H7 (cell line): ENCODE measurements at regions not wholly inside any gene's neighbourhood (a gene's known extent, or its start where the extent isn't known, plus 50 kb on each side); places are given as distances from the start of the nearest gene placed in this dataset.
"Not testable (repeated sequence)": the region's sequence is repeated elsewhere in the genome, so short reads cannot be mapped to it uniquely, and the experiment has no call there.

Experiments
- DNase-seq: peaks from one replicate; pipeline ENCODE4 v3.0.0; 2012
- H3K27me3 ChIP-seq: 2 replicates; pipeline ENCODE4 v1.6.0; 2011; ENCODE audit warnings: mild to moderate bottlenecking, low read length; ENCODE audit not compliant: control insufficient read depth, insufficient read depth
- H3K36me3 ChIP-seq: replicated peaks from 2 replicates; pipeline ENCODE4 v1.5.1; 2011; ENCODE audit warnings: low read length; ENCODE audit not compliant: control insufficient read depth, insufficient read depth
- H3K4me3 ChIP-seq: 2 replicates; pipeline ENCODE4 v1.5.1; 2011; ENCODE audit warnings: low read depth, mild to moderate bottlenecking, control low read depth, low read length, moderate library complexity; ENCODE audit not compliant: insufficient read depth

DNA sequence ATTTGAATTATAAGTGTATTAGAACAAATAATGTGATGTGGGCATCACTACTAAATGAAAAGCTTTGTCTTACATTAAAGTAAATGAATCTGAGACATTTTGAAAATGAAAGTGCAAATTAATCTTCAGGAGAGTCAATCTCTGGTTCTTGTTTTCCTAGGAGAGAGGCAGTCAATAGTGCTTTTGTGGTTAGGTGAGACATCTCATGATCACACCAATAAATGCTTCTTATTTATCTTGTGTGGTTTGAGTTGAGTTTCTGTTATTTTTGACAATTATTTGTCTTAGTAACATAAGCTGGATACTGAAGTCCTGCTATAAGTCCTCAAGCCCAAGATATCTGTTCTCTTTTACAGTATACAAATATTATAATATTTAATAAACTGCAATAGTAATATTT is 1378.0 kb upstream of the PCDH9 start:
- no peaks in the 10 kb centered on the region for H3K36me3 ChIP-seq
- no peak overlapping the region for H3K4me3 ChIP-seq
- DNase-seq = no peak
- H3K27me3 ChIP-seq = no peaks in the 10 kb centered on the region

DNA sequence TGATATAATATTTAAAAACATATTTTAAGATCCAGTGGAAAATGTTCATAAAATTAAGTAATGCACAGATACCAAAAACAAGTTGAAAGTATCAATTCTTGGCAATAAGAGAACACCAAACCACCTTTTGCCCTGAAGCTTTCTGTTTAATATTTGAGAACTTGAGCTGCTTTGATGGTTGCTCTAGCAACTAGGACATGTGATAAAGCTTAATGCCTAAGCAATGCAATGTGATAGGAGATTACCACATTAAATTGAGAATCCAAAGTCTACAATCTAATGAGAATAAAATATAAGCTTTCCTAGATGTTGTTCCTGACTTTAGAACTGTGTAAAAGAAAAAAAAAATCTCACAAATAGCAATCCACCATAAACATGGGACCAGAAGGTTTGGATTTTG is 1367.5 kb upstream of the PCDH9 start:
- DNase-seq = no peak
- no peak overlapping the region for H3K4me3 ChIP-seq

DNA sequence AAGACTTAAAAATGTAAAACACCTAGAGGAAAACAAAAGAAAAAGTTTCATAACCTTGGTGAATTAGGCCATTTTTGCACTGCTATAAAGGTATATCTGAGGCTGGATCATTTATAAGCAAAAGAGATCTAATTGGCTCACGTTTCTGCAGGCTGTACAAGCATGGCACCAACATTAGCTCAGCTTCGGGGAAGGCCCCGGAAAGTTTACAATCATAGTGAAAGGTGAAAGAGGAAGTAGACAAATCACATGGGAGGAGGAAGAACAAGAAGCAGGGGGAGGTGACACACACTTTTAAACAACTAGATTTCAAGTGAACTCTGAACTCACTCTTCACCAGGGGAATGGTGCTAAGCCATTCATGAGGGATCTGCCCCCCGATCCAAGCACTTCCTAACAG is 1358.5 kb upstream of the PCDH9 start:
- no peaks in the 10 kb centered on the region for H3K27me3 ChIP-seq
- H3K4me3 ChIP-seq = no peak overlapping the region
- DNase-seq = no peak
- H3K36me3 ChIP-seq = no peaks in the 10 kb centered on the region

More for the DNA sequence above, 1367.5 kb upstream of the PCDH9 start:
- H3K36me3 ChIP-seq = no peaks in the 10 kb centered on the region
- no peaks in the 10 kb centered on the region for H3K27me3 ChIP-seq

DNA sequence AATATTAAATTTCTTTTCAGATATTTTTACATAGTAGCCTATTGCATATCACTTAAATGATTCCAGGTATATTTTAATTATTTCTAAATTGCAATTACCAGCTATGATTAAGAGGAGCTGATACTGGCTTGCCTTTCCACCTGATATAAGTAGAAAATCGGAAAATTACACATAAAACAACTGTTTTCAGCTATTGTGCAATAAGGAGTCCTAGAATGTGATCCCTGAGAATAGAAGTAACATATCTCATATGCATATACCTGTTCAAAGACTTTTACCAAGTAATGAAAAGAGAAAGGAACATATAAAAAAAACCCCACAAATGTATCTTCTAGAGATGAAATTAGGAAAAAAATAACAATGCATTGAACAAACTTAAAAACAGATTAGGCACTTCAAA is 1354.6 kb upstream of the PCDH9 start:
- H3K27me3 ChIP-seq = no peaks in the 10 kb centered on the region
- DNase-seq = no peak
- H3K36me3 ChIP-seq = no peaks in the 10 kb centered on the region
- H3K4me3 ChIP-seq = no peak overlapping the region

DNA sequence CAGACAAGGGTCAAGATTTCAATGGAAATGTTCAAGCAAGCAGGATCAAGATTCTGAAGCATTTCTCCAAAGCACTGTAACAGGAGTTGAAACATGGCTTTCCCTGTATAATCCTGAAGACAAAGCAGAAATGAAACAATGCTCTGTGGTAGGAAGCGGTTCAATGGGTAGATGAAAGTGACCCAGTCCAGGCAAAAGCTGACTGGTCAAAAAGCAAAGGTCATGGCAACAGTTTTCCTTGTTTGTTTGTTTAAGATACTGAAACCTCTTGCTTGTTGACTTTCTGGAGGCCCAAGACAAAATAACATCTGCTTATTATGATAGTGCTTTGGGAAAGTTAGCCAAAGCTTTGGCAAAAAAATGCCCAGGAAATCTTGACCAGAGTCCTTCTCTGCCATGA is 1343.9 kb upstream of the PCDH9 start:
- H3K4me3 ChIP-seq = no peak overlapping the region
- no peaks in the 10 kb centered on the region for H3K36me3 ChIP-seq
- no peak for DNase-seq
- no peaks in the 10 kb centered on the region for H3K27me3 ChIP-seq

DNA sequence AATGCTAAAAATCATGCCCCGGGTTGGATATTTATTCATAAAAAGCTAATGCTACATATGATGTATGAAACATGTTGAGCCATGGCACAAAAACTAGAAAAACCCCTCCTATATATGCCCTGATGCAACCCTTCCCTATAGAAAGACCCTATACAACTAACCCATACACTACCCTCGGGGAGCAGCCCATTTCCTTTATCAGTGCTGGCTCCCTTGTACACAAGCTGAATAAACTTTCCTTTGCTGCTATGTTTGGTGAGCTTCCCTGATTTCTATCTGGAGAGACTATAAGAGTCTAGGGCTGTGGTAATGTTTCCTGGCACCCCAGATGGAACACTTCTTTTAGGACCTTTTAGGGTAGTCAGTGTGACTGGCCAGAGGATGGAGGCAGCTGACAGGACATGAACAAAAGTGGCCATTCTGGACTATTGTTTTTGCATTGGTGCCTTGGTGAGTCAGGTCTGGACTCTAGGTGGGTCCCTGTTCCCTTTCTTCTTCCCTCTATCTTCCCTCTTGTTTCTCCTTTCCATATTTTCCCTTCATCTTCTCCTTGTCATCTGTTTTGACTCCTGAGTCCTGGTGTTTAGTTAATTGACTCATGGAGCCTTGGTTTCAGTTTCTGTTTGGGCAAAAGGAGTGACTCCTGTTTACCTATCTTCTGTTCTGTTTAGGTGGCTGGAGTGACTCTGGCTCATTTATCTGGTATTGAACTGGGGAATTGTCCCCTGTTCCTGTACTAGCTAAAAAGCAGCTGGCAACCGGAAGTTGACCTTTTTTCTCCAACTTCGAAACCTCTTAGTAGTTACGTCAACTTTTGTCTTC is 1321.8 kb upstream of the PCDH9 start:
- no peak overlapping the region for H3K4me3 ChIP-seq
- H3K27me3 ChIP-seq = no peaks in the 10 kb centered on the region
- H3K36me3 ChIP-seq = no peaks in the 10 kb centered on the region
- no peak for DNase-seq

DNA sequence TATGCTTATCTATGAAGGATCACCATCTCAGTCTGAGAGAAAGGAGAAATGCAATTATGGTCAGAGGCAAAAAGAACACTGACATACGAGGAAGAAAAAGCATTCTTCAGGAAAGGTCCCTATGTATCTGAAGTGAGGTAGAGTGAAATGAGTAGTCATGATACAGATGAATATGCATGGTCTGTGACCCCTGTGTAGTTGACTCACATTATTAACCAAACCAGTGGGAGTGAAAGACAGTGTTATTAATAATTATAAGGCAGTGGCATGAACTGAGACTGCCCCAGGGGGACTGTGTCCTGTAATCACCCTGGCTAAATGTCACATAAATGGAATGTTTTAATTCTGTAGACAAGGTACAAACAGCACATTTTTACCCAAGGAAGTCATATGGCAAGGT is 1320.2 kb upstream of the PCDH9 start:
- no peak for DNase-seq
- Histone ChIP-seq H3K36me3 (no peaks in the 10 kb centered on the region), H3K27me3 (no peaks in the 10 kb centered on the region), H3K4me3 (no peak overlapping the region)

DNA sequence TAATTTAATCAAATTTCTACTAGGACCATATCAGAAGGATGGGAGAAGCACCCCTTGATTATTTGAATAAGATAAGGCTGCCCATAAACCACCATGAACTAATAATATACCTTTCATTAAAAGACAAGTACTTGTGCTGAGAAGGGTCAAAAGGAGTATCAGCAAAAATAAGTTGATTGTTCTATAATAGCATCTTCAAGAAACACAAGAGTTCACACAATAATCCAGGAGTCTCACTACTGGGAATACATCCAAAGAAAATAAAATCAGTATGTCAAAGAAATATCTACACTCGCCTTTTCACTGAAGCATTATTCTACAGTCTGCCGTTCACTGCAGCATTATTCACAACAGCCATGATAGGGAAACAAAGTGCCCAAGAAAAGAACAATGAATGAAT is 1310.1 kb upstream of the PCDH9 start:
- DNase-seq = no peak
- Histone ChIP-seq H3K27me3 (no peaks in the 10 kb centered on the region), H3K36me3 (no peaks in the 10 kb centered on the region), H3K4me3 (no peak overlapping the region)

DNA sequence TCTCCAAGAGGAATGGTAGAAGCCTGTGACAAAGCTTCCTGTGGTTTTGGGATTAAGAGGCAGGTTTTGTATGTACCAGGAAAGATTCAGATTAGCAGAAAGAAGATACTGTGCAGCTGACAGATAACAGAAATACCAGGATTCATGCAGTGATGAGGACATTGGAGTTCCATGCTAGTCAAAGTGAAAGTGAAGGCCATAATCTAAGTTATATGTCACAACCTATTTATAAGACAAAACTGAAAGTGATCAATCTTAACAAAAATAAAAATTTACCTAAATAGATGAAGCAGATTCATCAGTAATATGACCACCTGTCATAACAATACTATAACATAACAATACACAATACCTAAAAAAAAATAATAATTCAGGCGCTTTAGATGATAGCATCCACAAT is 1305.2 kb upstream of the PCDH9 start:
- no peaks in the 10 kb centered on the region for H3K27me3 ChIP-seq
- no peak overlapping the region for H3K4me3 ChIP-seq
- DNase-seq = no peak
- no peaks in the 10 kb centered on the region for H3K36me3 ChIP-seq

DNA sequence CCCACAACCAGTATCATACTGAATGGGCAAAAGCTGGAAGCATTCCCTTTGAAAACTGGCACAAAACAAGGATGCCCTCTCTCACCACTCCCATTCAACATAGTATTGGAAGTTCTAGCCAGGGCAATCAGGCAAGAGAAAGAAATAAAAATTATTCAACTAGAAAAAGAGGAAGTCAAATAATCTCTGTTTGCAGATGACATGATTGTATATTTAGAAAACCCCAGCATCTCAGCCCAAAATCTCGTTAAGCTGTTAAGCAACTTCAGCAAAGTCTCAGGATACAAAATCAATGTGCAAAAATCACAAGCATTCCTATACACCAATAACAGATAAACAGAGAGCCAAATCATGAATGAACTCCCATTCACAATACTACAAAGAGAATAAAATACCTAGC is 1297.0 kb upstream of the PCDH9 start:
- DNase-seq, H3K4me3 ChIP-seq, H3K36me3 ChIP-seq, H3K27me3 ChIP-seq: not testable (repeated sequence)

DNA sequence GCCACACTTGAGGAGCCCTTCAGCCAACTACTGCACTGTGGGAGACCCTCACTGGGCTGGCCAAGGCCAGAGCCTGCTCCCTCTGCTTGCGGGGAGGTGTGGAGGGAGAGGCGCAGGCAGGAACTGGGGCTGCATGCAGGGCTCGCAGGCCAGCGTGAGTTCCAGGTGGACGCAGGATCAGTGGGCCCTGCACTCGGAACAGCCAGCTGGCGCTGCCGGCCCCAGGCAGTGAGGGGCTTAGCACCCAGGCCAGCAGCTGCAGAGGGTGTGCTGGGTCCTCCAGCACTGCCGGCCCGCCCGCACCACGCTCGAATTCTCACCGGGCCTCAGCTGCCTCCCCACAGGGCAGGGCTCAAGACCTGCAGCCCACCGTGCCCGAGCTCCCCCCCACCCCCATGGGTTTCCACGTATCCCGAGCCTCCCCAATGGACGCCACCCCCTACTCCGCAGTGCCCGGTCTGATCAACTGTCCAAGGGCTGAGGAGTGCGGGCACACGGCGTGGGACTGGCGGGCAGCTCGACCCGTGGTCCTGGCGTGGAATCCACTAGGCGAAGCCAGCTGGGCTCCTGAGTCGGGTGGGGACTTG is 1293.8 kb upstream of the PCDH9 start:
- DNase-seq = no peak

DNA sequence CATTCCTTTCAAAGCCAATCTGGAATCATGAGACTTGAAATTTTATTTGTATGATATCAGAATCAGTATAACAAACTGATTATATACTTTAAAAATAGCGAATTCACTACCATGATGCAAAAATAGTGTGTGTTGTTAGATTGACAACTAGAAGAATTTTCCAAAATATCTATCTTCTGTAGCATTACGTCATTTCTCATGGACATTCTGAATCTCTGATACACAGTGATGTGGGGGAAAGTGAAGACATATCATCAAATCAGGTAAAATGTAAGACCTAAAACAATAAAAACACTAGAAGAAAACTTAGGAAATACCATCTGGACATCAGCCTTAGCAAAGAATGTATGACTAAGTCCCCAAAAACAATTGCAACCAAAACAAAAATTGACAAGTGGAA is 1292.0 kb upstream of the PCDH9 start:
- DNase-seq = no peak
- Histone ChIP-seq H3K4me3 (no peak overlapping the region), H3K27me3 (no peaks in the 10 kb centered on the region), H3K36me3 (no peaks in the 10 kb centered on the region)

More for the DNA sequence above, 1293.8 kb upstream of the PCDH9 start:
- H3K27me3 ChIP-seq = no peaks in the 10 kb centered on the region
- no peak overlapping the region for H3K4me3 ChIP-seq
- H3K36me3 ChIP-seq = no peaks in the 10 kb centered on the region

DNA sequence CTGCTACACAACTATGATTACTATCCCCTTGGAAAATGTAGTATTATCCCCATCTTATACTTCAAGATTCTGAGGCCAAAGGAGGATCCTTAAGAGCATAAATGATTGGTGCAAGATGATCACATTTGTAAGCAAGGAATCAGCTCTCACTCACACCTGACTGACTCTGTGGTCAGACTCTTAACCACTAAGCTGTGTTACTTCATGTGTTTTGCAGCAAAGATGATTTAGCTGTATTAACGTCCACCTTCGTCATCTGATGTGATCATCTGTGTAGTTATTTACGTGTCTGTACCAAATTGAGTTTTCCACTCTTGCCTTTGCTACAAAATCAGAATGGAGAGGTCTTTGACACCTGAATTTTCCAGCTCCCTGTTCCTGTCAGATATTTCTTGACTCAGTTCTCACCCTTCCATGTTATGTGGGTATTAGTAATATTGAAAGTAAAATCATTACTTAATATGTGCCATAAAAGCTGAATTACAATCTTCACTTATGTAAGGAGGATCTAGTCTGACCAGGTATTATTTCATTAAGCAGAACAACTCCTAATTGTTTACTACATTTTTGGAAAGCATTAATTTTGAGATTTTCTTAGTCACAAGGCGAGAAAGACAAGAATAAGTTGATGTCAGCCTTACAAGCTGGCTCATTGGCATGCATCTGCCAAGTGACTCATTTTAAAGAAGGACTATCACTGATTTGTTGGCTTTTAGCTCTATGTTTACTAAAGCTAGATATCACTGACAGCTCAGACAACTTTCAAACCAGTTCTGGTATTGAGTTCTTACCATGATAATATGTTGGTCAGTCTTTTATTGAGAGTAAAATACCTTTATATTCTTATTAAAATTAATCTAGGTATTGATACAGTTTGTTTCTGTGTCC is 1279.8 kb upstream of the PCDH9 start:
- Histone ChIP-seq H3K36me3 (no peaks in the 10 kb centered on the region), H3K4me3 (no peak overlapping the region), H3K27me3 (no peaks in the 10 kb centered on the region)
- DNase-seq = no peak

DNA sequence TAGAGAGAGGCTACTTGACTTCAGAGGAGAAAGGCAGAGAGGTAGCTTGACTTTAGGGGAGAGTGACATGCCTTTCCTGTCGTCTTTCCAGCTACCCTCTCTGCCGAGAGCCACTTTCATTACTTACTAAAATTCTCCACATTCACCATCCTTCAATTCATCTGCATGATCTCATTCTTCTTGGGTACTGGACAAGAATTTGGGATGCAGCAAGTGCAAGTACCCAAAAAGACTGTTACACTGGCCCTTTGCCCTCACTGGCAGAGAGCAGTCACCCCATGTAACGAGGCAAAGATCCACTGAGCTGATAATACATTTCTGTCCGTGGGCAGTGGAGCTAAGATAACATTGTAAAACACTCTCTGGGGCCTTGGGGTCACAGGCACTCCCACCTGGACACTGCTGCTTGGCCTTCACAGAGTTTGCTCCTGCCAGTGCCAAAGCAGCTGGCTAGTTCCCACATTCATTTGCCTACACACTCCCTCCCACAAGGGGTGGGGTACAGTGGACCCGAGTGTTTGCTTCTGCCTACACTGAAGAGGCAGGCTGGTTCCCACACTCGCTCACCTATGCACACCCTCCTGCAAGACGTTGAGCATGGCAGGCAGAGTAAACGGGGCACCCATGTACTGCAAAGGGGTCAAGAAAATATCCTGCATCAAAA is 1276.9 kb upstream of the PCDH9 start:
- Histone ChIP-seq H3K36me3 (no peaks in the 10 kb centered on the region), H3K27me3 (no peaks in the 10 kb centered on the region), H3K4me3 (no peak overlapping the region)
- DNase-seq = no peak
